Glomerular visceral epithelial cell (primary cell): ENCODE measurements at regions not wholly inside any gene's neighbourhood (a gene's known extent, or its start where the extent isn't known, plus 50 kb on each side); places are given as distances from the start of the nearest gene placed in this dataset.

Experiments
- DNase-seq: peaks from one replicate; pipeline ENCODE4 v3.0.0-alpha.2; 2016; ENCODE audit errors: extremely low spot score

DNA sequence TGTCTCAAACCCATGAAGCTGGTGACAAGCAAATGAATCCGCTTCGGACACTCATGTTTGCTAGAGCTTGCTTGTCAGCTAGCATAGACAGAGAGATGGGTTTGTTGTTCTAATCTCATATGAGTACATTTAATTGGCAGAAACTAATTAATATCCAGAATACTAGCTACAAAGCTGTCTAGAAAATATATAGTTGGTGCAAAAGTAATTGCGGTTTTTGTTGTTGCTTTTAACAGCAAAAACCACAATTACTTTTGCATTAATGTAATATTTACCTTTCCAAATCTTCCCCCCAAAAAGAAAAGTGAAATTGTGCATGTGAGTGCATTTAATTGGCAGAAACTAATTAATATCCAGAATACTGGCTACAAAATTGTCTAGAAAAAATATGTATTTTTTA, 1115.2 kb downstream of the TDRD15 start:
- DNase-seq: no peak

DNA sequence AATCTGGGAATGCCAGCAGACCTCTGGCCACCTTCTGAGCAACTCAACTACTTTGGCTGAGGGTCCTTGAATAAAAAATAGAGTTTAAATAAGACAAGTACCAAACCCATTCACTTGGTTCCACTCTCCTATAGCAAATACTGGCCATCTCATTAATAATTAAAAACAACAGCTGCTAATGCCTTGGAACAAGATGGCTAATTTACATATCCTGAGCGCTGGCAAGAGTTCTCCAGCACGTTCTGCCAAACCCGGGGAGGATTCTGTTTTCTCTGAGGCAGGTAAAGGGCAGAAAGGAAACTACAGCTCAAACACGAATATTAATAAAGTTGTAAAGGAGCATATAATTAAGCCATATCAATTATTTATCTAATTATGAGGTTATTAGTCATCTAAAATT, 1123.7 kb downstream of the TDRD15 start:
- no peak for DNase-seq

DNA sequence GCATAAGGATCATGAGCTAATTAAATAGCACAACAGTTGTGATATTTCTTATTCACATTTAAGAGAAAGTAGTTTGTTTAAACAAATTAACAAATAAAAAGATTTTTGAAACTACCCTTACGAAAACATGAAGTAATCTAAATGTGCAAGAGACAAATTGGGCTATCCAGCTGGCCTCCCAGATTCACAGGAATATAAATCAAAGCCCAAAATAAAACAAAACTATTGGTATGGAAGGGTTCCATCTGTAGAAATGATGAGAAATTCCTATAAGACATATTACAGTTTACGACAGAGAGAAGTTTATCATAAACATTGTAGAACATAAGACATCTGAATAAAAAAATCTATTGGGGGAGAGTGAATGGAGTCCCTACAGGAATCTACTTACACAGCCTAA, 1125.1 kb downstream of the TDRD15 start:
- no peak for DNase-seq

DNA sequence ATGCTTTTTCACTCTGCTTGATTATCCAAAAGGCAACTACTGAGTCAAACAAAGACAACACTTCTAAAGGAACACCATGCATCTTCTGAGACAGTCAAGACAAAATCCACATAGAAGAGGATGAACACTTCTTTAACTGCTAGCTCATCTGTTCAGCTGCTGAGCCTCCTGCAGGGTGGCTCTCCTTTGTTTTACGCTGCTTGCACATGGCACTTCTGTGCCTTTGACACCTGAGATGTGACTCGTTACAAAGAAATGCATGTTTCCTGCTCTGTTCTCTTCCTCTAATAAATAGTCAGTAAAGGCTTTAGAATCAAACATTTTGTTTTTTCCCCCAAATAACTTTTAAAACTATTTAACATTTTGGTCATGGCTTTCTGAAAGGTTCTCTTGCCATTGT, 1129.4 kb downstream of the TDRD15 start:
- no peak for DNase-seq

DNA sequence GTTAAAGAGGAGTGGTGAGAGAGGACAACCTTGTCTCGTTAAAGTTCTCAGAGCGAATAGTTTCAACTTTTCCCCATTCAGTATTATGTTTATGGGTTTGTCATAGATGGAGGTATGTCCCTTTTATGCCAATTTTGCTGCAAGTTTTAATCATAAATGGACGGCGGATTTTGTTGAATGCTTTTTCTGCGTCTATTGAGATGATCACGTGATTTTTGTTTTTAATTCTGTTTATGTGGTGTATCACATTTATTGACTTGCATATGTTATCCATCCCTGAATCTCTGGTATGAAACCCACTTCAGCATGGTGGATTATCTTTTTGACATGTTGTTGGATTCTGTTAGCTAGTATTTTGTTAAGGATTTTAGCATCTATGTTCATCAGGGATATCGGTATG, 1123.8 kb upstream of the KLHL29 start:
- no peak for DNase-seq

DNA sequence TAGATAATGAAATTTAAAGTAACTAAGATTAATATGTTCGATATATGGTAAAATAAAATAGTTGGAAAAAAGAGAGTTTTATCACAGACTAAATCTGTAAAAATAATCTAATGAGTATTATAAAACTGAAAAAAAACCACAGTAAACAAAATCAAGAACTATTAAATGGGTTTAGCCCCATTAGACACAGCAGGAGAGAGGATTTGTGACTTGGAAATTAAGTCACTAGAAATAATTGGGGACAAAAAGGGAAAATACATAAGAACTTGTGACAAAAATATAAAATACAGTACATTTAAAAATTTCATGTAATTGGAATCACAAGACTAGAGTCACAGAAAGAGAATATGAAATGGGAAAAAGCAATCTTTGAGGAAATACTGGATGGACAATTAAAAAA, 1114.6 kb upstream of the KLHL29 start:
- no peak for DNase-seq

DNA sequence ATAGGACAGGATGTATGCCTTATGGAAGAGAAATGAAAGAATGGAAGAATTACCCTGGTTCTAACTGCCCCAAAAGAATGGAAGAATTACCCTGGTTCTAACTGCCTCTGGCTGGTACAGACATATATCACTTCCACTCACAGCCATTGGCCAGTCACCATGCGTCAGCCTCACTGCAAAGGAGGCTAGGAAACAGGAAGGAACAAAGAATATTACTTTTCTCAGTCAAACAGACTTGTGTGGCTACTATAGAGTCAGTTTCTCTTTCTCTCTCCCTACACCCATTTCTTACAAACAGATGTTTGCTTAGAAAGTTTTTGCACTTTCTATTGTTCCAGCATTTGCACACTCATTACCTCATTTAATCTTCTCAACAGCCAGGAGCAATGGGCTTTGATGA, 1111.1 kb upstream of the KLHL29 start:
- no peak for DNase-seq

DNA sequence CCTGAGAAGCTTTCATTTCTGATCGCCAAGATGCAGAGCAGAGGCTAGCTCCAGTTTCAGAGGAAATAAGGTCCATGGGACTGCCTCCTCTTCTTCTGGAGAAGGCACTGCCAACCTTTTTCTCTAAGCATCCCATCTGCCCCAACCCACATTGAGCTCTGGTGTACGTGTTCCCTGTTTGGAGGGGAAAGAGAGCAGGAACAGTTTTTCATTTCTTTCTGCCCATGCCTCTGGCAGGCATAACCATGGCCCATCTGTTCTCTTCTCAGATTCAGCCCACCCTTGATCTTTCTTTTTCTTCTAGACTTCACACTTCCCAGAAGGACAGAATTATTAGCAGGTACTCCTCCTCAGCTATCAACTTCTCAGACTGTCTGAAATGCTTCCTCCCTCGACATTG, 1110.3 kb upstream of the KLHL29 start:
- DNase-seq: no peak

DNA sequence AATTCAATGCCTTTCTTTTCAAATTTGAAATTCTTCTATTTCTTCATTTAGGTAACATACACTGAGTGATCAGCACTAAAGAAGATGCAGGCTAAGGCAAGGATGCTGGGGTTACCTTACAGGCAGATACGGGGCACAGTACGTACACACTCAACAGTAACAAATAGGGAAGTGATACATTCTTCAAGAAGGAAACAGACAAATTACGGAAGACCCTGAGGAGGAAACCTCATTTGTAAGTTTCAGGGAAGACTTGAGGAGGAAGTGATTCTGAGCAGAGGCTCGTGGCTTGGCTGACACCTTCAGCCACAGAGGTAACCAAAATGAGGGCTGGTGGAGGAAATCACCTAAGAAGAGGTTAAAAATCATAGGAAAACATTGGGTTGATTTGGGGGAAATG, 1108.3 kb upstream of the KLHL29 start:
- DNase-seq: no peak

DNA sequence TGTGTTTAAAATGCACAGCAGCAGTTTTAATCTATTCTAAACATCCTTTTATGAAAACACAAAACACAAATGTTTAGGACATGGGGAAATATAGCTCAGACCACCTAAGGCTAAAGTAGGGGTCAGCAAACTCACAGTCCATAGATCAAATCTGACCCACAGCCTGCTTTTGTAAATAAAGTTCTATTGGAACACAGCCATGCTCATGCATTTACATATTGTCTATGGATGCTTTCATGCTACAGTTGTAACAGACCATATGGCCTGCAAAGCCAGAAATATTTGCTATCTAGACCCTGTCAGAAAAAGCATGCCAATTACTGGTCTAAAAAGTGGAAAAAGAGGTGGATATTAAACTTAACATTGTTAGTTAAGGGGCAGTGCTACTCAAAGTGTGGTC, 1105.4 kb upstream of the KLHL29 start:
- no peak for DNase-seq

DNA sequence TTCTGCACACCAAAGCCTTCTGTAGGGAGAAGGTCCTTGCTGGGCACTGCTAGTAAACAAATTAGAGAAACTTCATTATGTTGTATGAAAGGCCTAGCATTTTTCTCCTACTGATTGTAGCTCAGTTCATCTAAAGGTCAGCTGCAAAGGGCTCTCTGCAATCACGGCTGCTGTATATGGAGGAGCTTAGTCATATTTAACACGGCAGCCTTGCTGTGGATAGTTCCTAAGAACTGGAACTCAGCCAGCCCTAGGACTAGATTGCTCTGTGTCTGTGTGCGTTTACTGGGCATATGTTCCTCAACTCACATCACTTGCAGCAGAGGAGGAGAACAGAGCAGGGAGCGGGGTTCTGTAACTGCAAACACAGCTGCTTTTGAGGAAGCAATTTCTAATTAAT, 1103.9 kb upstream of the KLHL29 start:
- no peak for DNase-seq

DNA sequence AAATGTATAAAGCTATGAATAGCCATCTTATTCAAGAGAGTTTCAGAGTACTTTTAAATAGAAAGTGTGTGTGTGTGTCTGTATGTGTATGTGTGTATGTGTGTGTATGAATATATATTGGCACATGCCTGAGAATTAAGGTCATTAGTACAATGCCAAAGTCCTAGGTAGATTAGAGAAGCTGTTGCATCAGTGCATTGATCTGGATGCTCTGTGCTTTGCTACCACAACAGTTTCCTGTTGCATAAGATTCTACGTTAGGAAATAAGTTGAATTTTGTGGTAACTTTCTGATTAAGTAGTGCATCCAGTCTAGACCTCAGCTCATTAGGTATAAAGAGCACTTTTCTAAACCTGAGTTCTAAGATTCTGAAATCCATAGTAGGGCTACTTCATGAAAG, 1102.8 kb upstream of the KLHL29 start:
- no peak for DNase-seq

DNA sequence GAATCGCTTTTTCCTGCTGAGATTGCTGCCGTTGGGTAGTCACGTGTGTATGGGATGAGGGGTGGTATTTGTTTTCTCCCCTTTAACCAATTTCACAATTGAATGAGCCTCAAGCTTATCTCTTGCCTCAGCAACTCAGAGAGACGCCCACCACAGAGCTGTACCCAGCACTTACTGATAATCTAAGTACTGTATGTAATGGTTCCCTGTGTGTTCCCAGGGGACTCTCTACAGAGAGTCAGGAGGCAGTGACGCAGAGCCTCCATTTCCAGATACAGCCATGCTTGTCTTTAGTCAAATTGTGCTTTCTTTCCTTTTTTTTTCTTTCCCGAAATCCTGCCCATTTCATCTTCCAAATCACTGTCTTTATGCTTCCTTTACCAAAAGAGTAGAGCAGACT, 1102.1 kb upstream of the KLHL29 start:
- DNase-seq: no peak

DNA sequence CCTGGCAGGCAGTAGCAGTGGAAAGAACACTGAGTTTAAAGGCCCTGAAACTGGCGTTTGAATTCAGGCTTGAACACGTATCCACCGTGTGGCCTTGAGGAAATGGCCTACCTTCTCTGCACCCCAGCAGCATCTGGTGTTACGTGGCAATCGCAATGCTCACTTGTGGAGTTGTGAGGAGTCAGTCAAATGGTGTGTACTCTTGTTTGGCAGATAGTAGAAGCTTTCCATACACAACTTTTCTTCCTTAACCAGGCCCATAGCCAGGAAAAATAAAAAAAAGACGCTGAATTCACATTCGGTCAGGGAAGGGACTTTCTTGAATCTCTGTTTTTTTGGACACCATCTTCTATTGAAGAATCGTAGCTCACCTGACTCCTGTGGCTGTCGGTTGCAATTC, 1101.5 kb upstream of the KLHL29 start:
- DNase-seq: no peak

DNA sequence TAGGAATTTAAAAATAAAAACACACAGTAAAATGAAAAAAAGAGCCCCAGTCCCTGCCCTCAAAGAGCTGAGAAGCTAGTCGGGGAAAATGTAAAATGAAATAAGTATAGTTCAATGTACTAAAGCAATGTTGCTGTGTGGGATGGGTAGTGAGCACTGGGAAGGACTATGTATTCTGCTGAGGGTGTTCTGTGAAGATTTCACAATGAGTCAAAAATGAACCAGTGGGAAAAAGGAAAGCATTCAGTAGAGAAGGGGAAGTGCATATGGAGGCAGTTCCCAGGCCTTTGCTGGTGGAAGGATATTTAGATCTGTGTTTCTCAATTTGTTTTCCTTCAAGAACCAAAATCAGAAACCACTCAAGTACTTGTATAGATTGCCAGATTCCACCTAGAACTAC, 1094.7 kb upstream of the KLHL29 start:
- DNase-seq: no peak

DNA sequence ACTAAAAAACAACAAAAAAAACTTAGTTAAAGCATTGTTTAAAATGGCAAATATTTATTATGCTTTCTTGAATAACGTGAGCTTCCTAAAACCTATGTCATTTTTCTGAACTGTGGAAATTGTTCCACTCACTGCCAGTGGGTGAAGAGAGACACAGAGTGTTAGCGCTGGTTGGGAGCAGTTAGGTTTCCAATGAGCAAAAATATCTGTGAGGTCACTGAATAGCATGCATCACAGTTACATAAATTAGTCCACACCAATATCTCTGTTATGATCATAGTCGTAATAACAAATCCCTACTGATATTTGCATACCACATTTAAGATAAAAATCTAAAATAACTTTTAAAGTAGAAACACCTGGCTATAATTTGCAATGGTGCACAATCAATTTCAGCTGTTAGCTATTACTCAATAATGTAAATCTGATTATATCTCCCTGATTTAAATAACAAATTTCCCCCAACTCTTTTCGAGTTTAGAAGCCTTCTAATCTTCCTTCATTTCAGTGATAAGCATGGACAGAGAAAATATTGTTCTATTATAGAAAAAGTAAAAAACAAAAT, 1094.0 kb upstream of the KLHL29 start:
- DNase-seq: no peak

DNA sequence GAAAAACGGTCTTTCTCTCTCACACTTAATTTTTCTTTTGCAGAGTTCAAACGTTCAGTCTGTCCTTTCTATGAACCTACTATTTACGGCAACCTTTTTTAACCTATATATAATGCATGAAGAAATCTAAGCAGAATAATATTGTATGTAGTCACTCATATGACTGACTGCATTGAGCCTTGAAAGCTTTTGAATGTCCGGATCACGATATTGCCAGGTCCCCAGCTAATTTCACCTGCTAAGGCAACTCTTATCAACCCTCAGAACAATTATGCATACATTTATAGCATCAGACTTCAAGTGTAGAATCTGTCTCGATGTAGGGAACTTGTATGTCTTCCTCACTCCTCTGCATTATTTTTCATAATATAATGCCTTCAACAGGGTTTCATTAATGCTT, 1083.8 kb upstream of the KLHL29 start:
- DNase-seq: no peak

DNA sequence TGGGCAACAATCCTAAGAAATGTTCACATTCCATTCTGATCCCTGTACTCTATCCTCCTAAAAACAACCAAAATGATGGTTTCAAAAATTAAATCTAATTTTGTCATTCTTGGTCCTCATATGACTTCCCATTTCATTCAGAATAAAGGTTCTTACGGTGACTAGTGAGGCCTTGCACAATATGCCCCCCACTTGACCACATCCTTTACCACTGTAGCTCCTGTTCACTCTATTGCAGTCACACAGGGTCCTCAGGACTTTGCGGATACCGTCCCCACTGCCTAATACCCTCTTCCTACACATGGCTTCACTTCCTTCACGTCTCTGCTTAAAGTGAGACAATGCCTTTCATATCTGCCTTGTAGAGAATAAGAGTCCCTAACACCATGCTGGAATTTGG, 1058.7 kb upstream of the KLHL29 start:
- DNase-seq: no peak

DNA sequence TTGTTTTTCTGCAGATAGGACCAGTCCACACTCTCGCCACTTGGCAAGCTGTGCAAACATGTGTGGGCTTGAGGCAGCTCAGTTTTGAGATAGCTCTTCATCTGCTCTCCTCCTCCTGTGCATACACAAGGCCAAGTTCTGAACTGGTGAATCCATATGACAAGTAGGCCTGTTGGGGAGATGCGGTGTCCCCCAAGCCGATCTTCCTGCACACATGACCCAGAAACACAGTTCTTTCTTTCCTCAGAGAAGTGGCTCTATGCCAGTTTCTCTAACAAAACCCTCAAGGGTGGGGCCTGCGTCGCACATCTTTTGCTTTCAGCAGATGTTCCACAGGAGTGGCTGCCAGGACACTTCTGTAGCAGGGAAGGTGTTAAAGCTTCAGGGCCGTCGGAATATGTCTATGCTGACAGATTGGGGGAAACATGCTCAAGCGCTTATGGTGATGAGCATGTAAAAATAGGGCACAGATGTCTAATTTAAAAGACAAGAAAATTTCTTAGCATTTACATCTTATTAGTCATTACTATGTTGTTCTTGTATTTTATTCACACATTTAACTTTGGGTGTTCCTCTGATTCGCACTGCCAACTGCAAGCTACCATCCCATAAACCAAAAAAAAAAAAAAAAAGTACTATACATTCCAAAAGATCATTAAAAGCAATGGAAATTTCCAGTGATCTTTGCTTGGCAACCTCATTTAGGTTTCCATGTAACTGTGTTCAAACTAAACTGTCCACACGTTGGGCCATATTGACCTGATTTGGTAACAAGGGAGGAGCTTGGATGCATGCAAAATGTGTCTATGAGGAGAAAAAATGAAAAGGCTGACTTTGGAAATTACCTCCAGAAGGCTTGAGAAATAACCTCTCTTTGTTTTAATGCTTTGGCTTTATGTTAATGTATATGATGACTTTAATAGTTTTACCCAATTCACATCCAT, 1055.5 kb upstream of the KLHL29 start:
- no peak for DNase-seq

DNA sequence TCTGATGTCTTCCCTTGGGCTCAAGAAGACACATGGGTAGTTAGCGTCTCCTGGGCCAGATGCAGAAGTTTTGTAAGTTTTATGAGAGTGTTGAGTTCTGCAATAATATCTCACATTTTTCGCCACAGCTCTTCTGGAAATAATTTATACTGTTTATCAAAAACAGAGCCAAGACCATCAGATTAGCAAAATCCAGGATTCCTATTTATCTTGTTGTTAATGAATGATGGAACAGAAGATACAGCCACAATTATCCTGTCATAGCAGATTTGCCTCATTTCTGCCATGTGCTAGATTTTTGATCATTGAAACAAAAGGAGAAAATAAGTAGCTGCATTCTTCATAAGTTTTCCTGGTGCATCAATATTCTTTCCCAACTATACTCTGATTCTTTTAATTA, 1048.6 kb upstream of the KLHL29 start:
- no peak for DNase-seq

DNA sequence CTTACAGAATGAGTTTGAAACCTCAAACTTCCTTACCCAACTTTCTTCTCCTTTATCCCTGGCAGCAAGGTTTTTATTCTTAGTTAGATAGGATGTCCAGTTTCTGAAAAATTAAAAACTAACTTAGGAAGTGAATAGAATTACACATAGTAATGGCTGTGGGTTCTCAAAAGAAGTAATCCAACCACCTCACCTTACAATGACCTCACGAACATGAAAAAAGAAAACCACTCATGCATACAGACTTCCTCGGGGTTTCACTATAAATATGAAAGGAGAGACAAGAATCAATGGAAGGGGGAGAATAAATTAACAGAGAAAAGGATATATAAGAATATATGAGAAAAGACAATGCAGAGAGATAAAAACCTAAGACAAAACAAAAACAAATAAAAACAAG, 1044.3 kb upstream of the KLHL29 start:
- DNase-seq: no peak

DNA sequence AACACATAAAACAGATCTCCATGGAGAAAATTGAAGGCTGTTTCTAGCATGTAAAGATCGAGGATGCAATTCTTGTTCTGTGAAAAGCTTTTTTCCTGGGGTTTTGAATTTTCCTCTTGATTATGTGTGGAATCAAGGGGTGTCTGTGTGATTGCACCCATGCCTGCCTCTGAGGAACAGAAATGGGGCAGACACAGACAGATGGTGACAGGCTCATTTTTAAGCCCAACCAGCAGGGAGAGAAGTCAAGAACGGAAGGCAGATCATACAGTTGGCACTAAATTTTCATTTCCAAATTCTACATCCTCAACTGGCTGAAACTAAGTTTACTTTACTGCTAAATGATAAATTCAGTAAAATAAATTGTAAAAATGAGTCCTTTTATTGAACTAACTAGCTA, 1037.7 kb upstream of the KLHL29 start:
- no peak for DNase-seq

DNA sequence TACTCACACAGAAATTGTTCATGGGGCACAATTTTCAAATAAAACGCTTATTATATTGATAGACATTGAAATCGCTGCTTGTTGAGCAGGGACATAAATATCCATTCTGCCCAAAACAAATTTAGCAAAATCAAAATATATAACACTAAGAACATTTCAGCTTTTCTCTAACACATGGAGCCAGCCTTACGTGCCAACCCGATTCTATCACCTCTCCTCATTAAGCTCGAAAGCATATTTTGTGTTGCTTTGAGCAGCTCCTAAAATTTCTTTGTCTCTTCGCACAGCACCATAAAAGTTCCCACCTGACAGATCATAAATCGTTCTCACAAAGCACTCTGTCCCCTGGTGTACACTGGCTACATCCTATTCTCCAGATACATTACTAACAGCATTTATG, 1034.4 kb upstream of the KLHL29 start:
- DNase-seq: no peak
